SH-SY5Y (cell line): ENCODE measurements at regions not wholly inside any gene's neighbourhood (a gene's known extent, or its start where the extent isn't known, plus 50 kb on each side); places are given as distances from the start of the nearest gene placed in this dataset.

Experiments used
- GATA2 ChIP-seq: IDR thresholded peaks from 2 replicates; pipeline ENCODE4 v1.6.1; 2011; ENCODE audit warnings: mild to moderate bottlenecking, low read depth, low read length
- GATA3 ChIP-seq: IDR thresholded peaks from 2 replicates; pipeline ENCODE4 v1.6.1; 2011; ENCODE audit warnings: low read depth, mild to moderate bottlenecking, low read length, moderate library complexity

DNA sequence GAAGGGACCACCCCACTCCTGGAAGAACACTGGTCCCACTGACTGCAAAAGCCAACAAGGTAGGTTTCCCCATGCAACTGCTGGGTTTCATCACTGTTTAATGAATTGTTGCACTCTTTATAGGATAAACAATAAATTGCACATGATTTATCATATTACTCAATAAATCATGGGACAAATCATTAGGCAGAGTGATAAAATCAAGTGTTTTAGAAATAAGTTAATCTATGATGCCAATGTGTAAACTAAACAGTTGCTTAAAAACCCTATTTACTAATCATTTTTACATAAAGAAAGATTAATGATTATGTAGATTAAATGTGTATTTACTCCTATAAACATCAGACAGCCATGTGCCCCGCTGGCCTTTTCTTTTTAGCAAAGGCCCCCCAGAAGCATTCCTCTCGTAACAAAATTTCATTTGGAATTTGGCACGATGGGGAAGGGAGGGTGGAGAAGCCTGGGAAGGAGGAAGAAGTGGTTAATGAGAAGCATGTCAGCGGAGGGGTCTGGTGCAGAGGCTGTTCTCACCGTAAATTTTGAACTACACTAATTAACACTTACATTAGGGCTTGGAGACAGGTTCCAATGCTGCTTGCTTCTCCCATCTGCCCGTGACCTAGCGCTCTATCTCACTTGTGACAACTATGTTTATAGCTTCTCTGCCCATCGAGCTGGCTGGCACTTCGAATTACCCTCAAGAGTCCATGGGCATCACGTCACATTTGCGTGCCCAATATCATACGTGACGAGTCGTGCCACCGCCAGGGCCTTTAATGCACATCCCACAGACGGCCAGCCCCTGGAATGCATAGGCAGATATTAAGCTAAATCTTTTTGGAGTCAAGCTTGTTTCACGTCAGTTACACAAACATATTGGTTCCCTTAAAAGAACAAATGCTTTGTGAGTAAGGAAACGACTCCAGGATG lies 357.7 kb upstream of the TSHZ3 start:
- no peak for TF ChIP-seq GATA2
- TF ChIP-seq GATA3 = no peak

DNA sequence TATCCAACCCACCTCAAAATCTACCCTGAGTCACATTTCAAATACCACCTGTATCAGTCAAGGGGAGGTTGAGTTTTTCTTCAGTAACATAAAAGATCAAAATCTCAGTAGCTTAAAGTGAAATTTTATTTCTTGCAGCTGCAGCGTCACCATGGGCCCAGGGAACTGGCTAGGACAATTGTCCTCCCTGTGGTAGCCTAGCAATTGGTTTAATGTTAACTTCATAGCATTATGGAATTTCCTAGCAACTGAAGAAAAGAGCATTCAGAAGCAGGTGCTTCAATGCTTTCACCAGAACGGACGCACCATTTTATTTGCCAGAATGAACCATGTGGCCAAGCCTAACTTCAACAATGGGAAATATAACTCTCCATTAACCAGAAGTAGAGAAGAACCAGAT lies 359.3 kb upstream of the TSHZ3 start:
- TF ChIP-seq GATA2 (no peak), GATA3 (no peak)

DNA sequence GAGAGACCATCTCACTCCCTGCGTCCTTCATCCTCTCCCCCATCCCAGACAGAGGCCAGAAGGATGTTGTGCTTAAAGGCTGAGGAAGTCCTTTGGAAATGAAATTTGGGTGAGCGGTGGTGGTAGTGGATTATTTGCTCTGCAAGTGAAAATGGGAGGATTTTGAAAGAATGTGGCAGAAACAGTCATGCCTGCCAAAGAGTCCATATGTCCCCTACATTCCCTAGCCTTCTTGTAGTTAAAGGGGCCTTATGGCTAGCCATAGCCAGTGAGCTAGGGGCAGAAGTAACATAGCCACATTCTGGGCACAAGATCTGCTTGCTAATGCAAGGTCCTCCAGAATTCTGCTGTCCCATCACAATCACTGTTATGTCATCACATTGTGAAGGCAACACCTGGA lies 360.2 kb upstream of the TSHZ3 start:
- TF ChIP-seq GATA3 (no peak), GATA2 (no peak)

DNA sequence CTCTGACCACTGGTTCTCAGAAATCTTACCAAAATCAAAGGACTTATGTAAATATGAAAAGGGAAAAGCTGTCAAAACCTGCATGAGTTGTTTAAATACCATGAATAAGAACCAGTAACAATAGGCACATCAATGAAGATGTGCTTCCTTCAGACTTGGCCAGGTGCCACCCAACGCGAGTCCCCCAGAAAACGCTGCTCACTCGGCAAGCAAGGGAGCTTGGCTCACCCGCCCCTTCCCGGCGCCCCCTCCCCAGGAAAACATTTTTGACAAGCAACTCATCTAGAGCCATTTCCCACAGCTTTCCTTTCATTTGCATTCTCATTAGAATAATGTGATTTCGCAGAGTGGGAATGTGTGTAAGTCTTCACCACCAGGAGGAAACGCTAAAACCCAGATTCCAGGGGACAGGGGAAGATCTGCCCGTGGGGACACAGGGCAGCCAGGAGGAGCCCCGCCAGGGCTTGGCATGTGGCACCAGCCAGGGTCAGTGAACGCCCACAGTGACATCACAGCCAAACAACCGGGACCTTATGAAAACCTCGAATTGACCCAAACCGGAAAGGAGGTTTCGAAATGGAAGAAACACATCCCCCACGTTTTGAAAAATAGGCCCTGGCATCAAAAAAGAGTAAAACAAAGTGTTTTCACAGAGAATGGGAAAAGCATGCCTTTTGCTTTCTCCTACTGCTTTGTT lies 366.2 kb upstream of the TSHZ3 start:
- TF ChIP-seq GATA3 = no peak
- no peak for TF ChIP-seq GATA2

DNA sequence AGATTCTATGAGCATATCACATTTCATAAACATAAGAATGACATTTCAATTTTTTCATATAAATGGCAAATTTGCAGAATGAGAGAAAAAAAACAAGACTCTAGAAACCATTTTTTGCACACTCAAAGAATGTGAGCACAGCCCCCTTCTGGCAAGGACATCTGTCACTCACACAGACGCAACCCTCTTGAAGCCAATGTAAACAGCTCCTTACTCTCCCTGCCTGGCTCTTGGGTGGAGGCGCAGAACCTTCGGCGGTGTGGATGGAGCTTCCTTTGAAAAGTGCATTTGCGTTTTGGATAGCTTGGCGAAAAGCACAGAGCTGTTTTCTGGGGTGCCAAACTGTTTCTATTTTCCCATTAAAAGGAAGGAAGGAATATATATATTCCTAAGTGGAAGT lies 367.6 kb upstream of the TSHZ3 start:
- no peak for TF ChIP-seq GATA2
- no peak for TF ChIP-seq GATA3

DNA sequence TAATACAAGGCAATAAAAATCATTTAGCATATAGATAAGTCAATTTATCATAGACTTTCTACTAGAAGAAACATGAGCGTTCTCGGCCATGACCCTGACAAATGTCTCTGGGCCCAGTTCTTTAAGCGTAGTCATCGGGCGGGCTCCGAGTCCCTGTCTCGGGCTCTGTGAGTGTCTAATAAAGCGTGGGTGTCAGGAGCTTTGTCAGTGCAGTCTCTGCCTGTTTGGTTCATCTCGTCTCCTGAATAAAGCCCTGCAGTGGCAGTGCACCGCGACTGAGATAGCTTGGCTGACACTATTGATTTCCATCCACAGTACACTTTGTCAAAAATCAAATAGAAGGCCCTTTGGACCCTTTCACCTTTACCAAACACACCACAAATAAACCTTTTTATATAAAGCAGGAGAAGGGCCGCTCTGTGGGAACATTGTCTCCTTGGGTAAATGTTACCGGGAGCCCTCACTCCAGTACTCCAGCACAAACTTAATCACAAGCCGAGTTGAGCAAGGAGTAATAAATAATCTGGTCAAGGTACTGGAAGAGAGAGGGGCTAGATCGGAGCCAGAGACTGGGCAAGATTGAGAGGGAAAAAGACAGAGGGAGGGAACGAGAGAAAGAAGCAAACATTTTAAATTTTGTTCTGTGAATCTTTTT lies 368.2 kb upstream of the TSHZ3 start:
- no peak for TF ChIP-seq GATA2
- TF ChIP-seq GATA3 = no peak

DNA sequence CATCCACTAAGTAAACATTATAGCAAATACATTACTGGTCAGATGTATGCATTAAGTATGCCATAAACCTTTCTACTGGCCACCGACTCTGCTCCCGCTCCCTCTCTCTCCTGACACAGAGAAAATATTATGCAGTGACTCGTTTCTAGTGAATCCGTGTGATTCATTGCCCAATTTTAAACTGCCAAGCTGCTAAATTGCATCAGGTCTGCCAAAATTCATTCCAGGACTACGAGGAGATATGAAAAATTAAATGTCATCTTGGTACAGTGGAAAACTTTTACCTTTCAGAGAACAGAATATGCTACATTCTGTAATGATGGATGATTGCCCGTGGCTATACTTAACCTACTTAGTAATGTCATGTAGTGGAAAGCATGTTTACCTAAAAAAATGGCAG lies 368.8 kb upstream of the TSHZ3 start:
- TF ChIP-seq GATA3 = no peak

DNA sequence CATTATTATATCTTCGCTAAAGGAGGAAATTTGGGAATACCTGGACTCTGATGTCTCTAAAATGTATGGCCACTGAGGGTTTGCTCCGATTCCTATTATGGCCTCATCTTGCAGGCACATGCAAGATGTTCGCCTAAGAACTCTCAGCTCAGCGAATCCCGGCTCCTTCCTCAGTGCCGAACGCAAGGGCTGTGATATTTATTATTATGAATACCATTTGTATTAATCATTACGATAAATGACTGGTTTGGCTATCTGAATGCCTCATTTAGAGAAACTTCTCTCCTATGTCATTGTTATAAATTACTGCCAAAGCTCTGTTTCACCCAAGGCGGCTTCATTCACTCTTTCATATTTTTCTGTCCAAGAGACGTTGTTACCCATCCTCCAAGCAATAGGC lies 369.7 kb upstream of the TSHZ3 start:
- TF ChIP-seq GATA2 = no peak
- TF ChIP-seq GATA3 = no peak

DNA sequence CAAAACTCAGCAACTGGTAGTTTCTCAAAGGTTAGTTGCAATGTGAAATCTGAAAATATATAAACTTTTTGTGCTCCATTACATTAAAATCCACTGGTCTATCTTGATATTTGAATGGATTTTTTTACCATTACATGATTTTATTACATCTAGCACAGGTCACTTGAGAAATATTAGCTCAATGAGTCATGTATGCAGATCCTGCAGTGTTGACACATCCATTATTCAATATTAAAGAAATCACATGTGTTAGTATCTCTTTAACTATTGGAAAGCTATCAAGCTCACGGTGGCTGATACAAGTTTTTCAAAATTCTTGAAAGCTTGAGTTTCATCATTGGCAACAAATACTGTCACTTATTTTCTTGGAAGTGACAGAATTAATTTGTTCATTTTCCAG lies 373.9 kb upstream of the TSHZ3 start:
- TF ChIP-seq GATA3 (no peak), GATA2 (no peak)

DNA sequence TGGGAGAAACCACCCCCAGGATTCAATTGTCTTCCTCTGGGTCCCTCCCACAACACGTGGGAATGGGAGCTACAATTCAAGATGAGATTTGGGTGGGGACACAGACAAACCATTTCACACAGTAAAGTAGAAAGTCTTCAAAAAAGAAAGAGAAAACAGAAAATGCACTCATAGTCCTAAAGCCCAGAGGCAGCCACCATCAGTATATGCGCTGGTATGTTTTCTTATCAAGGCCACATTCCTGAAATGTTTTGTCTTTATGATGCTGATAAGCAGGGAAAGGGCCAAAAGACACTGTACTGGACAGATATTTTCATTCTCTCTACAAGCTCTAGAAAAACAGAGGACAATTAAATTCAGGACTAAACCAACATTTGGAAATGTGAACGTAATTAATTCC lies 375.8 kb upstream of the TSHZ3 start:
- TF ChIP-seq GATA3 (no peak), GATA2 (no peak)

DNA sequence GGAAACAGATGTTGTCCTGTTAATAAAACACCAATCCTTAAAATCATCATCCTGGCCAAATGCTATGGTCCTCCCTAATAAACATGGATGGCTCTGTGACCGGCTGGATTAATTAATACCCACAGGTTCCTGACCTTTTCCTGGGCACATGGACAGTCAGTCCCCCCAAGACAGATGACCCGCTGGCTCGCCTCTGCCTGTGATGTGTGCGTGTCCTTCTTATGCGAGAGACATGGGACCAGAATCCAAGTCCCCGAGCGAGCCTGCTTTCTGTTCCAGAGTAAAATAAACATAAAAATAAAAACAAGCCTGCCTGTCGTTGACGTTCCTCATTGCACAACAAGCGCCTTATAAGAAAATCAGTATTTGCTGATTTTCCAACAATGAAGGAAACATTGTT lies 378.3 kb upstream of the TSHZ3 start:
- no peak for TF ChIP-seq GATA2
- no peak for TF ChIP-seq GATA3

DNA sequence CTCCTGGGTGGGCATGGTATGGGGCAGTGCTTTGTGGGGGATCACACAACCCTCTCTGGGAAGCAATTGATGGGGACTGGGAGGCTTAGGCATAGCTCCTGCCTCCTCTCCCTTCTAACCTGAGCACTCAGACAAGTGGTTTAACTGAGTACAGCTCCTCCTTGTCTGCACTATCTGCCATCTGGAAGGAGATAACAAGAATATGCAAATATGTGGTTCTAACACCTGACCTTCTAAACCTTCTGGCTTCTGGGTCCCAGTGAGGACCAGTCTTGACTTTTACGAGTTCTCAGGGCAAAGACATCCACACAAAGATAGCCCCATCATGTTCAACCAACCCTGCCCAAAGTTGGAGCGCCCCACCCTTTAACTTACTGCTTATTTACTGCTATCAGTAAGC lies 381.0 kb upstream of the TSHZ3 start:
- TF ChIP-seq GATA2 (no peak), GATA3 (no peak)

DNA sequence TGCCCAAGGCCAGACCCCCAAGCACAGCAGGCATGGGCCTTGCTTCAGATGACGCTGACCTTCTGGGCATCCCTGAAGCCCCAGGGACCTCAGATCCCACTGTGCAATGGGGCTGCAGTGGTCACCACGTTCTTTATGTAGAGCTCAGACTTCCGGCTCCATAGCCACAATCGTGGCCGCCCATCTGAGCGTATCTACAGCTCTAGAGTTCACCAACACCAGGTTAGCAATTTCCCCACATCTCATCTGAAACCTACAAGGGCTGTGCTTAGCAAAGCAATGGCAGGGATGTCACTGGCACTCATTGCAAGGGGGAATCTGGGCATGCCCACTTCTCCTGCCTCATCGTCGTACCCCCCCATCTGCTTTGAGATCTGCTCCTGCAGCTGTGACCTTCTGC lies 384.4 kb upstream of the TSHZ3 start:
- TF ChIP-seq GATA3 = no peak
- no peak for TF ChIP-seq GATA2

DNA sequence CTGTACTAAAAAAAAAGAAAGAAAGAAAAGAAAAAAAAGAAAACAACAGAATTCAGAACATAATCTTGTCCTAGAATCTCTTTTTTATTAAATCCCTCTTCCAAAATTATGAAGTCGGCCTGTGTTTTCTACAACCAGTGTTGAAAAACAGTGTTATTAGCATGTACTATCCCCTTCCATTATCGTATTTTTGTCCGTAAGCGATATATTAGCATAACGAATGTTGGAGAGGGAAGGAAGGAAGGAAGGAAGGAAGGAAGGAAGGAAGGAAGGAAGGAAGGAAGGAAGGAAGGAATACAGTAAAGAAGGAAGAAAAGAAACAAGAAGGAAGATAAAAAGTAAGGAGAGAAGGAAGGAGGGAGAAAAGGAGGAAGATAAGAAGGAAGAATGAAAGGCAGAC lies 393.0 kb upstream of the TSHZ3 start:
- no peak for TF ChIP-seq GATA3
- TF ChIP-seq GATA2 = no peak

DNA sequence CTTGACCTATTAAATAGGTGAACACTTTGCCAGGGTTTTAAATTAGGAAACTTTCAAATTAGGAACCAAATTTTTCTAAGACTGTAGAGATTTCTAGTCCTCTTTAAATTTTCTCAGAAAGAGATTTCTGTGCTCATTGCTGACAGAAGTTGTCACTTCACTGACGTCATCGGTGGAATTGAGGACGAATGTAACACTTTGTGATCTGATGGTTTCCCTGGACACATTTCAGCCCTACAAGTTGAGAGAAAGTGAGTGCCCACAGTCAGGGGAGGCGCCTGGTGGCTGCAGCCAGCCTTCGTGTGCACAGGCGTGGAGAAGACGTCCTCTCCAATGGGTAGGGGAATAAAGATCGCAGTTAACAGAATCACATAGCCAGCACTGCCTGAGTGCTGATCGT lies 396.5 kb upstream of the TSHZ3 start:
- TF ChIP-seq GATA3 (no peak), GATA2 (no peak)
